NT2/D1 (cell line): ENCODE measurements at regions not wholly inside any gene's neighbourhood (a gene's known extent, or its start where the extent isn't known, plus 50 kb on each side); places are given as distances from the start of the nearest gene placed in this dataset.
A peak's percentile ranks its signal among the peaks of the same experiment; 100 is the strongest.

Experiments used
- DNase-seq: peaks from one replicate; pipeline ENCODE4 v3.0.0-alpha.2; 2011; ENCODE audit warnings: low read depth, low spot score
- H3K27me3 ChIP-seq: 2 replicates; pipeline ENCODE4 v1.6.0; 2011; ENCODE audit warnings: mild to moderate bottlenecking; ENCODE audit not compliant: insufficient read length, insufficient read depth
- H3K36me3 ChIP-seq: 2 replicates; pipeline ENCODE4 v1.6.1; 2011; ENCODE audit warnings: mild to moderate bottlenecking, low read length, mixed read lengths; ENCODE audit not compliant: insufficient read depth, insufficient read length
- H3K4me1 ChIP-seq: 2 replicates; pipeline ENCODE4 v1.5.1; 2011; ENCODE audit not compliant: insufficient read depth, insufficient read length
- H3K4me3 ChIP-seq: 2 replicates; pipeline ENCODE4 v1.5.1; 2011; ENCODE audit warnings: low read depth; ENCODE audit not compliant: insufficient read length
- H3K9ac ChIP-seq: 2 replicates; pipeline ENCODE4 v1.6.0; 2011; ENCODE audit warnings: low read depth; ENCODE audit not compliant: insufficient read length
- H3K9me3 ChIP-seq: 2 replicates; pipeline ENCODE4 v1.5.1; 2011; ENCODE audit warnings: mild to moderate bottlenecking, low read length; ENCODE audit not compliant: insufficient read depth
- SUZ12 ChIP-seq: IDR thresholded peaks from 2 replicates; pipeline ENCODE4 v1.6.1; 2011; ENCODE audit not compliant: insufficient read length, insufficient read depth; ENCODE audit errors: extremely low read depth
- YY1 ChIP-seq: IDR thresholded peaks from 2 replicates; pipeline ENCODE4 v1.6.1; 2011; ENCODE audit not compliant: insufficient read length, insufficient read depth
- ZNF274 ChIP-seq: IDR thresholded peaks from 2 replicates; pipeline ENCODE4 v1.6.1; 2011; ENCODE audit warnings: mild to moderate bottlenecking, low read depth, low read length

GRCh38 chr6:26241033-26241895, 123.7 kb upstream of the BTN3A2 start:
- H3K9ac ChIP-seq = no peak overlapping the region
- H3K36me3 ChIP-seq = no peaks in the 10 kb centered on the region
- DNase-seq = no peak
- TF ChIP-seq SUZ12 (no peak), ZNF274 (no peak), YY1 (no peak)
- no peaks in the 10 kb centered on the region for H3K27me3 ChIP-seq
- peaks cover 2% of the 10 kb centered on the region for H3K4me1 ChIP-seq
- no peak overlapping the region for H3K4me3 ChIP-seq
- no peaks in the 10 kb centered on the region for H3K9me3 ChIP-seq

GRCh38 chr6:26243132-26243531, 121.9 kb upstream of the BTN3A2 start:
- no peak overlapping the region for H3K9ac ChIP-seq
- H3K27me3 ChIP-seq = no peaks in the 10 kb centered on the region
- no peaks in the 10 kb centered on the region for H3K36me3 ChIP-seq
- H3K4me3 ChIP-seq = no peak overlapping the region
- no peak for DNase-seq
- peaks cover 2% of the 10 kb centered on the region for H3K4me1 ChIP-seq
- no peak for TF ChIP-seq YY1
- TF ChIP-seq ZNF274 = no peak
- no peak for TF ChIP-seq SUZ12
- H3K9me3 ChIP-seq = 0 out of 2 replicates have a peak, but pooled peaks cover 4% of the 10 kb centered on the region

GRCh38 chr6:26243752-26244151, 121.2 kb upstream of the BTN3A2 start:
- Histone ChIP-seq H3K4me1 (peaks cover 2% of the 10 kb centered on the region), H3K9ac (no peak overlapping the region), H3K36me3 (no peaks in the 10 kb centered on the region), H3K27me3 (no peaks in the 10 kb centered on the region), H3K9me3 (0 out of 2 replicates have a peak, but pooled peaks cover 4% of the 10 kb centered on the region), H3K4me3 (no peak overlapping the region)
- DNase-seq = no peak
- TF ChIP-seq ZNF274 (no peak), YY1 (no peak), SUZ12 (no peak)

GRCh38 chr6:26246058-26246457, 118.9 kb upstream of the BTN3A2 start:
- H3K9ac ChIP-seq = no peak overlapping the region
- no peak for DNase-seq
- H3K36me3 ChIP-seq = no peaks in the 10 kb centered on the region
- peaks cover 2% of the 10 kb centered on the region for H3K4me1 ChIP-seq
- H3K27me3 ChIP-seq = no peaks in the 10 kb centered on the region
- no peak for TF ChIP-seq YY1
- TF ChIP-seq ZNF274 = no peak
- no peak for TF ChIP-seq SUZ12
- no peak overlapping the region for H3K4me3 ChIP-seq
- H3K9me3 ChIP-seq = 0 out of 2 replicates have a peak, but pooled peaks cover 4% of the 10 kb centered on the region

- Histone ChIP-seq H3K9ac (no peak overlapping the region), H3K27me3 (no peaks in the 10 kb centered on the region), H3K9me3 (0 out of 2 replicates have a peak, but pooled peaks cover 4% of the 10 kb centered on the region), H3K36me3 (no peaks in the 10 kb centered on the region), H3K4me1 (peaks cover 2% of the 10 kb centered on the region), H3K4me3 (no peak overlapping the region)
- DNase-seq = no peak
- TF ChIP-seq SUZ12 (no peak), ZNF274 (no peak), YY1 (no peak)
These were observed 118.4 kb upstream of the BTN3A2 start for GRCh38 chr6:26246553-26246952.

GRCh38 chr6:26249707-26249956, 115.4 kb upstream of the BTN3A2 start:
- H3K4me3 ChIP-seq = peak overlapping the region; percentile 87
- peaks cover 3% of the 10 kb centered on the region for H3K36me3 ChIP-seq
- no peaks in the 10 kb centered on the region for H3K4me1 ChIP-seq
- H3K9ac ChIP-seq = peak overlapping the region; percentile 94
- no peak for DNase-seq
- H3K9me3 ChIP-seq = 0 out of 2 replicates have a peak, but pooled peaks cover 4% of the 10 kb centered on the region
- TF ChIP-seq ZNF274 (no peak), YY1 (no peak), SUZ12 (no peak)
- no peaks in the 10 kb centered on the region for H3K27me3 ChIP-seq

GRCh38 chr6:26249957-26250697, 114.9 kb upstream of the BTN3A2 start:
- Histone ChIP-seq H3K4me3 (peak overlapping the region; percentile 87), H3K27me3 (no peaks in the 10 kb centered on the region), H3K4me1 (no peaks in the 10 kb centered on the region), H3K9ac (peak overlapping the region; percentile 94), H3K36me3 (peaks cover 3% of the 10 kb centered on the region), H3K9me3 (0 out of 2 replicates have a peak, but pooled peaks cover 4% of the 10 kb centered on the region)
- TF ChIP-seq YY1 (peak; percentile 34), SUZ12 (no peak)
- DNase-seq = no peak
